KMS-11 (cell line): ENCODE measurements at regions not wholly inside any gene's neighbourhood (a gene's known extent, or its start where the extent isn't known, plus 50 kb on each side); places are given as distances from the start of the nearest gene placed in this dataset.

ENCODE experiments used
- H2AFZ ChIP-seq: fragments of 200-600 bp; sonication (generic); 2 replicates; pipeline ENCODE4 v1.6.1; 2016; ENCODE audit warnings: antibody characterized with exemption, mixed run types, low read depth
- H3K27ac ChIP-seq: fragments of 200-600 bp; sonication (generic); 2 replicates; pipeline ENCODE4 v1.6.1; 2016; ENCODE audit warnings: mild to moderate bottlenecking, mixed run types
- H3K27me3 ChIP-seq: fragments of 200-600 bp; sonication (generic); 2 replicates; pipeline ENCODE4 v1.6.1; 2017; ENCODE audit warnings: mild to moderate bottlenecking, low read depth, mixed run types, moderate library complexity; ENCODE audit not compliant: insufficient read depth
- H3K36me3 ChIP-seq: fragments of 200-600 bp; sonication (generic); 2 replicates; pipeline ENCODE4 v1.6.1; 2017; ENCODE audit warnings: mild to moderate bottlenecking, mixed run types; ENCODE audit not compliant: insufficient read depth
- H3K4me1 ChIP-seq: fragments of 200-600 bp; sonication (generic); 2 replicates; pipeline ENCODE4 v1.6.1; 2016; ENCODE audit warnings: mild to moderate bottlenecking, low read depth, mixed run types; ENCODE audit not compliant: poor library complexity, severe bottlenecking
- H3K4me2 ChIP-seq: fragments of 200-600 bp; sonication (generic); 2 replicates; pipeline ENCODE4 v1.7.0; 2016; ENCODE audit warnings: mild to moderate bottlenecking, mixed run types
- H3K4me3 ChIP-seq: fragments of 200-600 bp; sonication (generic); IDR thresholded peaks from 2 replicates; pipeline ENCODE4 v1.6.1; 2017; ENCODE audit warnings: low read depth, low read length, mixed read lengths; ENCODE audit not compliant: insufficient read depth
- H3K79me2 ChIP-seq: fragments of 200-600 bp; sonication (generic); 2 replicates; pipeline ENCODE4 v1.6.1; 2016; ENCODE audit warnings: low read depth, mixed run types; ENCODE audit not compliant: insufficient read depth
- H3K9ac ChIP-seq: fragments of 200-600 bp; sonication (generic); 2 replicates; pipeline ENCODE4 v1.6.1; 2016; ENCODE audit warnings: mild to moderate bottlenecking, mixed run types
- H4K20me1 ChIP-seq: fragments of 200-600 bp; sonication (generic); 2 replicates; pipeline ENCODE4 v1.6.1; 2016; ENCODE audit warnings: mild to moderate bottlenecking, mixed run types; ENCODE audit not compliant: insufficient read depth
- CTCF ChIP-seq: fragments of 200-600 bp; sonication (generic); conservative IDR thresholded peaks from 2 replicates; pipeline ENCODE4 v1.6.1; 2017; ENCODE audit warnings: low read depth, mild to moderate bottlenecking, antibody characterized with exemption, low read length, moderate library complexity, mixed read lengths

DNA sequence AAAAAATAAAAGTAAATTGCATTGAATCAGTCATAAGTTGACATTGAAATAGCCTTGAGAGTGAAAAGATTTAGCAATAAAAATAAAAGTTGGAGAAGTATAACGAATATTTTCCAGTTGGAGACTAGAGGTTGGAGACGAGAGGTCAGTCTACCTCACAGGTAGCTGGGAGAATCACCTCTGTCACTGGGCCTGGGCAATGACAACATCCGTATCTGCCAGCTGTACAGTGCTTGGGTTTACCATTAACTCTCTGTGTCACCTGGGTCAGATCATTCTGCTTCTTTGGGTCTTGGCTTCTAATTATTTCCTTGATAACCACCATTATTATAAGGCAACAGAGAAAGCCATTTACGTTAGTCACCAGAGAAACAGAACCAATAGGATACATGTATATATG, 62.0 kb upstream of the STEAP4 start:
- Histone ChIP-seq H3K79me2 (no peaks in the 10 kb centered on the region), H3K27ac (no peak overlapping the region), H3K27me3 (no peaks in the 10 kb centered on the region), H3K9ac (no peak overlapping the region), H3K4me1 (no peaks in the 10 kb centered on the region), H4K20me1 (no peaks in the 10 kb centered on the region), H2AFZ (no peak overlapping the region), H3K4me2 (no peak overlapping the region), H3K36me3 (no peaks in the 10 kb centered on the region), H3K4me3 (no peak overlapping the region)
- TF ChIP-seq CTCF = no peak

- Histone ChIP-seq H3K9ac (no peak overlapping the region), H3K4me1 (no peaks in the 10 kb centered on the region), H2AFZ (no peak overlapping the region), H3K4me3 (no peak overlapping the region), H3K27me3 (no peaks in the 10 kb centered on the region), H3K4me2 (no peak overlapping the region), H3K36me3 (no peaks in the 10 kb centered on the region), H3K79me2 (no peaks in the 10 kb centered on the region), H4K20me1 (no peaks in the 10 kb centered on the region), H3K27ac (no peak overlapping the region)
- TF ChIP-seq CTCF = no peak
Observed at GRCh38 chr7:88366845-88367244, 60.2 kb upstream of the STEAP4 start.

DNA sequence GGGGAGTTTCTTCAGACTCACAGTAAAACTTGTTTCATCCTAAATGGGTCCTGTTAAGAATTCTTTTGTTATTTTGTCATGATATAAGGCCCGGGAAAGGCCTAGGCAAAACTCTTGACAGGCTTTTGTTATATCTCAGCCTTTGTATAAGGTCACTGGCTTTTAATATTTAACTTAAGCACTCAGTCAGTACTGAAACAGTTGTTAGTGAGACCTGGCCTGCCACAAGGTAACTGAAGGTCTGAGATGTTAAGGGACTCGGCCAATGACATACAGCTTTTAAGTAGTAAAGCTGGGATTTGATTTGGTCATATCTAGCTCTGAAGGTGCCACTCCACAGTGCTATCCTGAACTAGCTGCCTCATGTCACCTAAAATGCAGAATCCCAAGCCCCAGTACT, 57.2 kb upstream of the STEAP4 start:
- TF ChIP-seq CTCF = no peak

GRCh38 chr7:88363249-88363648, 56.6 kb upstream of the STEAP4 start:
- H3K27me3 ChIP-seq = no peaks in the 10 kb centered on the region

More for the DNA sequence above, 57.2 kb upstream of the STEAP4 start:
- Histone ChIP-seq H3K79me2 (no peaks in the 10 kb centered on the region), H2AFZ (no peak overlapping the region), H3K4me2 (no peak overlapping the region), H3K27me3 (no peaks in the 10 kb centered on the region), H4K20me1 (no peaks in the 10 kb centered on the region), H3K4me1 (no peaks in the 10 kb centered on the region), H3K36me3 (no peaks in the 10 kb centered on the region), H3K9ac (no peak overlapping the region), H3K27ac (no peak overlapping the region), H3K4me3 (no peak overlapping the region)

More at GRCh38 chr7:88363249-88363648, 56.6 kb upstream of the STEAP4 start:
- Histone ChIP-seq H2AFZ (no peak overlapping the region), H3K79me2 (no peaks in the 10 kb centered on the region), H4K20me1 (no peaks in the 10 kb centered on the region), H3K36me3 (no peaks in the 10 kb centered on the region), H3K27ac (no peak overlapping the region), H3K4me3 (no peak overlapping the region), H3K9ac (no peak overlapping the region), H3K4me1 (no peaks in the 10 kb centered on the region), H3K4me2 (no peak overlapping the region)
- no peak for TF ChIP-seq CTCF
